ENCODE measurements at regions not wholly inside any gene's neighbourhood (a gene's known extent, or its start where the extent isn't known, plus 50 kb on each side); places are given as distances from the start of the nearest gene placed in this dataset.

GRCh38 chr5:24053737-24054136, 546.3 kb downstream of the PRDM9 start:
- TF ChIP-seq, protein P1, sequence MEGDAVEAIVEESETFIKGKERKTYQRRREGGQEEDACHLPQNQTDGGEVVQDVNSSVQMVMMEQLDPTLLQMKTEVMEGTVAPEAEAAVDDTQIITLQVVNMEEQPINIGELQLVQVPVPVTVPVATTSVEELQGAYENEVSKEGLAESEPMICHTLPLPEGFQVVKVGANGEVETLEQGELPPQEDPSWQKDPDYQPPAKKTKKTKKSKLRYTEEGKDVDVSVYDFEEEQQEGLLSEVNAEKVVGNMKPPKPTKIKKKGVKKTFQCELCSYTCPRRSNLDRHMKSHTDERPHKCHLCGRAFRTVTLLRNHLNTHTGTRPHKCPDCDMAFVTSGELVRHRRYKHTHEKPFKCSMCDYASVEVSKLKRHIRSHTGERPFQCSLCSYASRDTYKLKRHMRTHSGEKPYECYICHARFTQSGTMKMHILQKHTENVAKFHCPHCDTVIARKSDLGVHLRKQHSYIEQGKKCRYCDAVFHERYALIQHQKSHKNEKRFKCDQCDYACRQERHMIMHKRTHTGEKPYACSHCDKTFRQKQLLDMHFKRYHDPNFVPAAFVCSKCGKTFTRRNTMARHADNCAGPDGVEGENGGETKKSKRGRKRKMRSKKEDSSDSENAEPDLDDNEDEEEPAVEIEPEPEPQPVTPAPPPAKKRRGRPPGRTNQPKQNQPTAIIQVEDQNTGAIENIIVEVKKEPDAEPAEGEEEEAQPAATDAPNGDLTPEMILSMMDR (conservative IDR thresholded peaks at IDR 0.05) = no peak
- no peak for TF ChIP-seq EZH2 (IDR thresholded peaks at IDR 0.05; ENCODE audit: low read depth)

Data from PC-9 (cell line).